HFFc6 (cell line): ENCODE measurements at regions not wholly inside any gene's neighbourhood (a gene's known extent, or its start where the extent isn't known, plus 50 kb on each side); places are given as distances from the start of the nearest gene placed in this dataset.

Experiments used
- DNase-seq: peaks from one replicate; pipeline ENCODE4 v3.0.0-alpha.2; 2018
- H3K27ac Mint-ChIP-seq: 2 replicates; pipeline ENCODE4 v1.8.0; 2020; ENCODE audit warnings: mild to moderate bottlenecking, mixed read lengths
- H3K27me3 Mint-ChIP-seq: 2 replicates; pipeline ENCODE4 v1.8.0; 2021; ENCODE audit warnings: mild to moderate bottlenecking, moderate library complexity, mixed read lengths; ENCODE audit not compliant: insufficient read depth
- H3K36me3 Mint-ChIP-seq: 2 replicates; pipeline ENCODE4 v1.8.0; 2021; ENCODE audit warnings: low read depth, mixed read lengths
- H3K4me1 Mint-ChIP-seq: 2 replicates; pipeline ENCODE4 v1.8.0; 2020; ENCODE audit warnings: low read depth, mixed read lengths
- H3K4me3 Mint-ChIP-seq: 2 replicates; pipeline ENCODE4 v1.8.0; 2020; ENCODE audit warnings: mild to moderate bottlenecking, moderate library complexity, mixed read lengths
- H3K9me3 Mint-ChIP-seq: 2 replicates; pipeline ENCODE4 v1.8.0; 2020; ENCODE audit warnings: mild to moderate bottlenecking, mixed read lengths
- CTCF ChIP-seq: fragments of 200-600 bp; sonication (generic); IDR thresholded peaks from 2 replicates; pipeline ENCODE4 v1.5.0; 2021; ENCODE audit warnings: antibody characterized with exemption, mild to moderate bottlenecking

GRCh38 chr20:47427746-47428145, 71.2 kb upstream of the ZMYND8 start:
- H3K36me3 Mint-ChIP-seq: peaks cover 16% of the 10 kb centered on the region
- H3K4me1 Mint-ChIP-seq: peaks cover 9% of the 10 kb centered on the region
- H3K9me3 Mint-ChIP-seq: peaks cover 33% of the 10 kb centered on the region
- no peak for DNase-seq
- no peak for TF ChIP-seq CTCF
- H3K27me3 Mint-ChIP-seq: peaks cover 5% of the 10 kb centered on the region
- H3K4me3 Mint-ChIP-seq: no peak overlapping the region
- H3K27ac Mint-ChIP-seq: no peak overlapping the region

- H3K4me1 Mint-ChIP-seq: peaks cover 13% of the 10 kb centered on the region
- H3K4me3 Mint-ChIP-seq: no peak overlapping the region
- no peak overlapping the region for H3K27ac Mint-ChIP-seq
- H3K36me3 Mint-ChIP-seq: peaks cover 16% of the 10 kb centered on the region
- DNase-seq: no peak
- no peak for TF ChIP-seq CTCF
- H3K9me3 Mint-ChIP-seq: peaks cover 33% of the 10 kb centered on the region
- H3K27me3 Mint-ChIP-seq: peaks cover 5% of the 10 kb centered on the region
These were observed 71.7 kb upstream of the ZMYND8 start for GRCh38 chr20:47428164-47428563.

GRCh38 chr20:47428851-47429336, 72.4 kb upstream of the ZMYND8 start:
- H3K9me3 Mint-ChIP-seq: peaks cover 33% of the 10 kb centered on the region
- peaks cover 5% of the 10 kb centered on the region for H3K27me3 Mint-ChIP-seq
- TF ChIP-seq CTCF: no peak
- H3K4me3 Mint-ChIP-seq: no peak overlapping the region
- H3K36me3 Mint-ChIP-seq: peaks cover 16% of the 10 kb centered on the region
- DNase-seq: no peak
- no peak overlapping the region for H3K27ac Mint-ChIP-seq
- peaks cover 20% of the 10 kb centered on the region for H3K4me1 Mint-ChIP-seq

DNA sequence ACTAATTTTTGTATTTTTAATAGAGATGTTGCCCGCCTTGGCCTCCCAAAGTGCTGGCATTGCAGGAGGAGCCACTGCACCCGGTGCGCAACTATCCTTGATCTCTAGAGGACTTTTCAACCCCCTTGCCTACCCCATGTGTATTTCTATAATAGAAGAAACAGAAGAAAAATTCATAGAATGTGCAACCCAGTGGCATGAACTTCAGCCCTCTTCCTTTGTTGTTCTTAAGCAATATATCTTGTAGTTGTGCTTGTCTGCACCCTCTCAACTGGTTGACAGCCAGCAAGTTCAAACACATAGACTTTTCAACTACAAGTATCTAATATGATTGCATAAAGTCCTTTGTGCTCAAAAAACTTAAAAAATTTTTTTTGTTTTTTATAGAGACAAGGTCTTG, 72.3 kb upstream of the NCOA3 start:
- DNase-seq: no peak
- Mint-ChIP-seq H3K36me3 (peaks cover 16% of the 10 kb centered on the region), H3K9me3 (peaks cover 33% of the 10 kb centered on the region), H3K4me3 (no peak overlapping the region), H3K27ac (no peak overlapping the region), H3K27me3 (peaks cover 5% of the 10 kb centered on the region), H3K4me1 (peaks cover 26% of the 10 kb centered on the region)
- TF ChIP-seq CTCF: no peak

DNA sequence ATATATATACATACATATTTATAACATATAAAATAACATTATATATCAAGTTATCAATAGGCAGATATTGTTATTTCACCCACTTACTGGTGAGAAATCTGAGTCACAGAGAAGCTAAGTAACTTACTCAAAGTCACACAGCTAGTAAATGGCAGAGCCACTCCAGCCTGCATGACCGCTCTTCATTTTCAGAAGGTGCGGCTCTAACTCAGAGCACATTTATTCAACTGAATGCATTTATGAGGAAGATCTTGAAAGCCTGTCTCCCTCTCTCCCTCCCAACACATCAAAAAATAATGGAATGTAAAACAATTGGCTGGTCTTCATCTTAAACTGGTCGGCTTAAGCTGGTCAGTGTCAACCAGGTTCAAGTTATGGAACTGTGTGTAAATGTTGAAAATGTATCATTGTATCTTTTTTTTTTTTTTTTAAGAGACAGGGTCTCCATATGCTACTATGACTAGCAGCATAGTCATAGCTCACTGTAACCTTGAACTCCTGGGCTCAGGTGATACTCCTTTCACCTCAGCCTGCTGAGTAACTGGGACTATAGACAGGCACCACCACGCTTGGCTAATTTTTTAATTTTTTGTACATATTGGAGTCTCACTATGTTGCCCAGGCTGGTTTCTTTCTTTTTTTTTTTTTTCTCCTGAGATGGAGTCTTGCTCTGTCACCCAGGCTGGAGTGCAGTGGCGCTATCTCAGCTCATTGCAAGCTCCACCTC, 70.7 kb upstream of the NCOA3 start:
- Mint-ChIP-seq H3K4me3 (no peak overlapping the region), H3K9me3 (peaks cover 33% of the 10 kb centered on the region), H3K36me3 (peaks cover 16% of the 10 kb centered on the region), H3K27me3 (peaks cover 5% of the 10 kb centered on the region), H3K27ac (no peak overlapping the region), H3K4me1 (peaks cover 31% of the 10 kb centered on the region)
- no peak for TF ChIP-seq CTCF
- no peak for DNase-seq
